ENCODE measurements at regions not wholly inside any gene's neighbourhood (a gene's known extent, or its start where the extent isn't known, plus 50 kb on each side); places are given as distances from the start of the nearest gene placed in this dataset.

DNA sequence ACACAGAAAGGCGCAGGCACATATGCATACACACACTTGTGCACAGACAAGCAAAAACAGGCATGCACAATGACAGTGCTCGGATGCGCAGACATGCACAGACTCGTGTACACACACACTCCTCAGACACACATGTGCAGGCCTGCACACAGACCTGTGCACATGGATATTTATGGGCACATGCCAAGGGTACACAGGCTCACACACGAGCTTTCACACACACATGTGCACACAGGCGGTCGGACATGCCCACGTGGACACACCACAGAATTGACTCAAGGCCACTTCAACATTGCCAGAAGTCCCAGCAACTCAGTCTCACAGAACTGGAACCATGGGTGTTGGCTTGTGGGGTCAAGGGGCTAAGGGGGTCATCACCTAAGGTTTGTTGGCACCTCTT lies 206.8 kb downstream of the URI1 start:
- no peak for TF ChIP-seq NFIX (CRISPR knock-in tag; IDR thresholded peaks at IDR 0.05; ENCODE audit: low read depth)
- no peak for TF ChIP-seq EP300 (IDR thresholded peaks at IDR 0.05; ENCODE audit: low read length)
- no peak for TF ChIP-seq ZBTB8A (IDR thresholded peaks at IDR 0.05; ENCODE audit: partially characterized antibody)
- no peak for TF ChIP-seq ZNF224 (CRISPR knock-in tag; IDR thresholded peaks at IDR 0.05)
- TF ChIP-seq, protein P1, sequence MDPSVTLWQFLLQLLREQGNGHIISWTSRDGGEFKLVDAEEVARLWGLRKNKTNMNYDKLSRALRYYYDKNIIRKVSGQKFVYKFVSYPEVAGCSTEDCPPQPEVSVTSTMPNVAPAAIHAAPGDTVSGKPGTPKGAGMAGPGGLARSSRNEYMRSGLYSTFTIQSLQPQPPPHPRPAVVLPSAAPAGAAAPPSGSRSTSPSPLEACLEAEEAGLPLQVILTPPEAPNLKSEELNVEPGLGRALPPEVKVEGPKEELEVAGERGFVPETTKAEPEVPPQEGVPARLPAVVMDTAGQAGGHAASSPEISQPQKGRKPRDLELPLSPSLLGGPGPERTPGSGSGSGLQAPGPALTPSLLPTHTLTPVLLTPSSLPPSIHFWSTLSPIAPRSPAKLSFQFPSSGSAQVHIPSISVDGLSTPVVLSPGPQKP (CRISPR knock-in tag; IDR thresholded peaks at IDR 0.05): no peak
- TF ChIP-seq ZBTB17 (CRISPR knock-in tag; IDR thresholded peaks at IDR 0.05): no peak
- TF ChIP-seq, protein P2, sequence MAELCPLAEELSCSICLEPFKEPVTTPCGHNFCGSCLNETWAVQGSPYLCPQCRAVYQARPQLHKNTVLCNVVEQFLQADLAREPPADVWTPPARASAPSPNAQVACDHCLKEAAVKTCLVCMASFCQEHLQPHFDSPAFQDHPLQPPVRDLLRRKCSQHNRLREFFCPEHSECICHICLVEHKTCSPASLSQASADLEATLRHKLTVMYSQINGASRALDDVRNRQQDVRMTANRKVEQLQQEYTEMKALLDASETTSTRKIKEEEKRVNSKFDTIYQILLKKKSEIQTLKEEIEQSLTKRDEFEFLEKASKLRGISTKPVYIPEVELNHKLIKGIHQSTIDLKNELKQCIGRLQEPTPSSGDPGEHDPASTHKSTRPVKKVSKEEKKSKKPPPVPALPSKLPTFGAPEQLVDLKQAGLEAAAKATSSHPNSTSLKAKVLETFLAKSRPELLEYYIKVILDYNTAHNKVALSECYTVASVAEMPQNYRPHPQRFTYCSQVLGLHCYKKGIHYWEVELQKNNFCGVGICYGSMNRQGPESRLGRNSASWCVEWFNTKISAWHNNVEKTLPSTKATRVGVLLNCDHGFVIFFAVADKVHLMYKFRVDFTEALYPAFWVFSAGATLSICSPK (IDR thresholded peaks at IDR 0.05; ENCODE audit: borderline replicate concordance): no peak

Measured in K562 (cell line).